Hepatocyte (in vitro differentiated cells): ENCODE measurements at regions not wholly inside any gene's neighbourhood (a gene's known extent, or its start where the extent isn't known, plus 50 kb on each side); places are given as distances from the start of the nearest gene placed in this dataset.

Experiments
- EZH2phosphoT487 ChIP-seq: fragments of 200-600 bp; sonication (generic); IDR thresholded peaks from one replicate; pipeline ENCODE4 v1.6.1; 2018; ENCODE audit warnings: antibody characterized with exemption, mild to moderate bottlenecking, low read depth, moderate library complexity; ENCODE audit not compliant: unreplicated experiment, severe bottlenecking
- TF ChIP-seq, protein P1 (sequence below): fragments of 200-600 bp; sonication (generic); IDR thresholded peaks from 2 replicates; pipeline ENCODE4 v1.5.1; 2016; ENCODE audit warnings: antibody characterized with exemption, mild to moderate bottlenecking; ENCODE audit not compliant: poor library complexity

DNA sequence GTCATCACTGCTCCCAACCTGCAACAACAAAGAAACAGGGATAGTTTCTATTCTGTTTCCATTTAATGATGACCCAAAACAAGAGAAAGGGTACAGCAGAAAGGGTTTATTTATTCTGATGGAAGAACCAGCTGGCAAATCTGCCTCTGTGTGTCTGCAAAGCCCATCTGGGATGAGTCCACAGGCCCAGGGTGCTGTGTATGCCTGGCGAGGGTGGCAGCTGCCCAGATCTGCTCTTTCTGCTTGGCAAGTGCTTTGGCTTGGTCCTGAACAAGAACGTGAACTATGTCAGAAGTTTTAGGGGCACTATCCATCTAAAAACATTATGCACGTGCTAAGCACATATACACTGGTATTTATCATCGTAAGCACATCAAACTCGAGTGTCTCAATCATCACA is 333.8 kb downstream of the CXCL12 start:
- TF ChIP-seq, protein P1, sequence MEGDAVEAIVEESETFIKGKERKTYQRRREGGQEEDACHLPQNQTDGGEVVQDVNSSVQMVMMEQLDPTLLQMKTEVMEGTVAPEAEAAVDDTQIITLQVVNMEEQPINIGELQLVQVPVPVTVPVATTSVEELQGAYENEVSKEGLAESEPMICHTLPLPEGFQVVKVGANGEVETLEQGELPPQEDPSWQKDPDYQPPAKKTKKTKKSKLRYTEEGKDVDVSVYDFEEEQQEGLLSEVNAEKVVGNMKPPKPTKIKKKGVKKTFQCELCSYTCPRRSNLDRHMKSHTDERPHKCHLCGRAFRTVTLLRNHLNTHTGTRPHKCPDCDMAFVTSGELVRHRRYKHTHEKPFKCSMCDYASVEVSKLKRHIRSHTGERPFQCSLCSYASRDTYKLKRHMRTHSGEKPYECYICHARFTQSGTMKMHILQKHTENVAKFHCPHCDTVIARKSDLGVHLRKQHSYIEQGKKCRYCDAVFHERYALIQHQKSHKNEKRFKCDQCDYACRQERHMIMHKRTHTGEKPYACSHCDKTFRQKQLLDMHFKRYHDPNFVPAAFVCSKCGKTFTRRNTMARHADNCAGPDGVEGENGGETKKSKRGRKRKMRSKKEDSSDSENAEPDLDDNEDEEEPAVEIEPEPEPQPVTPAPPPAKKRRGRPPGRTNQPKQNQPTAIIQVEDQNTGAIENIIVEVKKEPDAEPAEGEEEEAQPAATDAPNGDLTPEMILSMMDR = no peak
- TF ChIP-seq EZH2phosphoT487 = no peak
